ENCODE measurements at regions not wholly inside any gene's neighbourhood (a gene's known extent, or its start where the extent isn't known, plus 50 kb on each side); places are given as distances from the start of the nearest gene placed in this dataset.

DNA sequence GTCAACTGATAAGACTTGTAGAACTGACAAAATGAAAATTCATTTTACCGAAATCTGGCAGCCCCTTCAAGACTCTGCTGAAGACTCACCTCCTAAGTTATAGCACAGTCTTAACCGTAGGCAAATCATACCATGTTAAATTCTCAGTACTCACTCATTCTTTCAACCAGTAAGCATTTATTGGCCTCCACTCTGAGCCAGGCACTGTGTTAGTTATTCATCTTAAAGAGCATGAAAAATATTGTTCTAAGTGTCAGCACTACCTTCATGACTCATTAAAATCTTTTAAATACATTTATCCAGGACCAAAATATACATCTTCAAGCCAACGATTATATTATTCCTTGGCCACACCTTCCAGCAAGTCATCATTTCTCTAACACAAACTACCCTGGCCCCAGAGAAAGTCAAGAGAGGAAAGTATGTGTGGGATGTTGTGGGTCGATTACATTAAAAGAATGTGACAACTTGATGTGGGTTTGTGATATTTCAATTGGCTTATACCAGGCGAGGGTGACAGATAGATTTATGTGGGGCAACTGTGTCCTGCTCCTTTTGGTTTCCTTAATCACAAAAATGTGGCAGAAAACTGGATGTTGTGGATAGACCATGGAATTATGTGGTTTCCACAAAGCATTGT, 55.0 kb downstream of the TMEM30B start:
- DNase-seq = no peak

DNA sequence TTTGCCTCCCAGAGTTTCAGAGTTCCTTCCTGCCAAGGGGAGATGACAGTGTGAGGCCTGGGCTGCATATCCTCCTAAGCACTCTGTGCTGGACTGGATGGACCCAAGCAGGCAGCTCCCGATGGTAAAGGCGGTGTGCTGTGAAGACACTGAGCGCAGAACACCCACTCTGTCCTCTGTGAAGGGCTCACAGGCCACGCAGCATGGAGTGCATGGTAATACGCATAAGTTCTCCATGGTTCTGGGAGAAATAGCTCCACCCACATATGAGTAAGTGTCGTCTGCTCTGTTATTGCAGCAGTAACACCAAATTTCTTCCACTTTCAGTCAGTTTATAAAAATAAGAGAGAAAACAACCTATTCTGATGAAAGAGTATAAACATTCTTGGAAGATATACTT, 55.8 kb downstream of the TMEM30B start:
- no peak for DNase-seq

DNA sequence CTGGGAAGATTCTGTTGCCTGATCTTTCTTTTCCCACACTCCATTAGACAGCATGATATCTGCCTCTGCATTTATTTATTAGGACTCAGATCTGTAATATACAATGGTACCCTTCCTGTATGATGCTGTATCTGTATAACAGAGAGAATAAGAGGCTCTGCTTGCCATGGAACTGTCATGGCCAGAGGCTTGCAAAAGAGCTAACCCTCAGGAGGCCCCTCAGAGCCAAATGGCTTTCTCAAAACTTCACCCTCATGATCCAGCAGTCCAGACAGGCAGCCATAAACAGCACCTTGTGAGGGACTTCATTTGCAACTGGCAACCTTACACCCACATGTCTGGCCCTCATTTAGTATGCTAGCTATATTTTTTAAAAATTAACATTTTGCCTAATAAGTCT, 57.6 kb downstream of the TMEM30B start:
- DNase-seq = no peak

DNA sequence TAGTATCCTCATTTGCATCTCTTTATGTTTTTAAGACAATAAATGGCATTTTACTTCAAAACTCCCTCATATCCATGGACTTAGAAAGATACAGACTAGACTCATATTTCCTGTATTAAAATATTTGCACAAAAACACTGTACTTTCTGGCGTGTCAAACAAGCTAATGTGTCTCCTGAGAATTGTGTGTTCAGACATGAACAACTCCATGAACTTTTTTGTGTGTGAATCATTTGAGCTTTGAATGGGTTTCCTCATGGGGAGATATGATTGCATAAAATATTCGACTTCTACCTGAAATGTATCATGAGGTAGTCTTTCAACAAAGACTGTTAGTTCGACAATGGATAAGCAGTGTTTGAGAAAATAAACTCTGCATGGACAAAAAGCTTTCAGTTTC, 58.8 kb downstream of the TMEM30B start:
- DNase-seq = no peak

DNA sequence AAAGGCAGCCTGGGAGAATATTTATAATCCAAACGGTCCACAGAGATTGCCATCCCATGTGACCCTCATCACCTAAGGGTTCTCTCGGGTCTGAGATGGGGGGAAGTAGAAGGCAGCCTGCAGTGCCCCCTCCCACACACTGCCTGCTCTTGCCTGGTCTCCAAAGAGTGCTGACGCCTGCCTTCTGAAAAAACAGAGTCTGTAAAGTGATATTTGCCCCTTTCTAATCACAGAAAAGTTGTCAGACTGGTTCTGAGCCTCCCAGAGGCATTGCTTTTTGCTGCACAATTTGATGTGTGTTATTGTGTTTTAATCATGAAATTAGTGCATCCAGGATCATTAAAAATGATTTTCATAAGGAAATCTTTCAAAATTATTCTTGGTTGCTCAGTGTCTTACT, 59.2 kb downstream of the TMEM30B start:
- no peak for DNase-seq

DNA sequence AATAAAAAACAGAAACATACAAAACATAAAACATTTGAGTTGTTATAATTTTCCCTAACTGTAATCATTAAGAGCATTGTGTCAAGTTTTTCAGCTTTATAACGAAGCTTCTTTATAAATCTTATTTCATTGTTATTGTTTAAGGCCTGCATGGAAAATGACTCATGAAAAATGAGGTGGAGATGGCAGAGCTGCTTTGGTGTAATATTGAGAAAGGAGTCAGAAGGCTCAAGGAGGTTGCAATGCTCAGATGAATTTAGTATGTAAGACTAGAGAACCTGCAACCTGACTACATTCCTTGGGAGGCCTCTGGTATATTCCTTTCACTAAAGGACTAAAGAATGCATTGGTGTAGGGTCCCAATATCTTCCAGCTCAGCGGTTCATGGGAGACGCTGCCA, 61.5 kb downstream of the TMEM30B start:
- DNase-seq = no peak

DNA sequence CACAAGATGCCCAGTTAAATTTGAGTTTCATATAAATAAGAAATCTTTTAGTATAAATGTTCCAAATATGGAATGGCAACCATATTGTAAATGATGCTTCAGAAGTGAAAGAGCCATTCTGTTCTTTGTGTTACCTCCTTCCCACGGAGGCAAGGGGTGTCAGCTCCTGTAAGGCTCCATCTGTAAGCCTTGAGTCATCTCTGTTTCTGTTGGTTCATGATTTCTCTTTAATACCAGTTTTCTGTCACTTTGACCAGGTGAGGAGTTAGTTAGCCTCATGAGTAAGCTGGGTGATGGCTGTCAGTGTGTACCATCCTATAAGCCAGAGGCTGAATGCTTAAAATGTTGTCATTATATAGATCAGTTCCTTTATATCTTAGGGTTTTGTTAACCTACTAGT, 61.9 kb downstream of the TMEM30B start:
- DNase-seq = no peak

DNA sequence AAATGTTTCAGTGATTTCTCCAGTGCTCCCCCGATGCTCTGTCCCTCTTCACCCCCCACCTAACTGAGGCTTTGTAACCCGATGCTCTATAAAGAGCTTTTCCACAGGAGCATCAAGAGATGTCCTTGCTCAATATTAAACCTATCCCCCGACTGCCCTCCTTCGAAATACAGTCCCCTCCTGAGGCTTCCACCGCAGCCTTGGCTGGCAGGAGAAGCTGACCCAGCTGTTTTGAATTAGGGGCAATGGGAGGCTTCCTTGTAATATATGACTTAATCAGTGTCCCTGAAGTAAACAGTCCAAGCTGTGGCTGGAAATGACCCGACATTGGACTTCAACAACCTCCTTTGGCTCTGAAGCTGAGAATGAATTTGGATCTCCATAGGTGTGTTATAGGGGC, 62.4 kb downstream of the TMEM30B start:
- DNase-seq = no peak

DNA sequence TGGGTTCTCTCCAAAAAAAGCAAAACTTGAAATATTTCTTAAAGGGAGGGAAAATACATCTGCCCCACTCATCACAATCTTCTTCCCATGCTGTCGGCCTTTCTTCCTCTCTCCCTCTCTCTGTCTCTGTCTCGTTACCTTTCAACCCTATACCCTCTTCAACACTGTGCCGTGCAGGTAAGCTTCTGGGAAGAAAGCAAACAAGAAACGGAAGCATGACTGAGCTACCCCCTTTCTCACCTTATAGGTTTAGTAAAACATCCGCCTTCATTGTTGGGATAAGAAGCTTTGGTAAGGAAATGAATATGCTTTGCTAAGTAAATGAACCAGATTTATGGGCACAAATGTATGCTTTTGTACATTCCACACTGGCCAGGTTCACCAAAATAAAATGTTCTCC, 63.0 kb downstream of the TMEM30B start:
- DNase-seq = no peak

DNA sequence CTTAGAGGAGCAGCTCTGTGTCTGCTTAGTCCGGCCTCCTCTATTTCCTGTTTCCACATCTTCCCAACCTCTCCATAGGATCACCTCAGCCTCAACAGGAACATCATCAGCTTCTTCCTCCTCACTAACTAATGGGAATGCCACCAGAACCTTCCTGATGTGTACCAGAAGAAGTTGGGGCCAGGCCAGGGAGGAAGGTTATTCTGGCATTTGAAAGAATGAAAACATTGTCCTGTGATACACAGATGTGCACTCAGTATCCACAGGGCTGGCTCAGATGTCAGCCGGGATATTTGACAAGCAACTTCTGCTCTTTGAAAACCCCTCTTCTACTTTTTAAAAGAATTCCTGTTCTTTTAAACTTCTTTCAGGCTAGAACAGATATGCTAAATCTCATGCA, 63.6 kb downstream of the TMEM30B start:
- no peak for DNase-seq

DNA sequence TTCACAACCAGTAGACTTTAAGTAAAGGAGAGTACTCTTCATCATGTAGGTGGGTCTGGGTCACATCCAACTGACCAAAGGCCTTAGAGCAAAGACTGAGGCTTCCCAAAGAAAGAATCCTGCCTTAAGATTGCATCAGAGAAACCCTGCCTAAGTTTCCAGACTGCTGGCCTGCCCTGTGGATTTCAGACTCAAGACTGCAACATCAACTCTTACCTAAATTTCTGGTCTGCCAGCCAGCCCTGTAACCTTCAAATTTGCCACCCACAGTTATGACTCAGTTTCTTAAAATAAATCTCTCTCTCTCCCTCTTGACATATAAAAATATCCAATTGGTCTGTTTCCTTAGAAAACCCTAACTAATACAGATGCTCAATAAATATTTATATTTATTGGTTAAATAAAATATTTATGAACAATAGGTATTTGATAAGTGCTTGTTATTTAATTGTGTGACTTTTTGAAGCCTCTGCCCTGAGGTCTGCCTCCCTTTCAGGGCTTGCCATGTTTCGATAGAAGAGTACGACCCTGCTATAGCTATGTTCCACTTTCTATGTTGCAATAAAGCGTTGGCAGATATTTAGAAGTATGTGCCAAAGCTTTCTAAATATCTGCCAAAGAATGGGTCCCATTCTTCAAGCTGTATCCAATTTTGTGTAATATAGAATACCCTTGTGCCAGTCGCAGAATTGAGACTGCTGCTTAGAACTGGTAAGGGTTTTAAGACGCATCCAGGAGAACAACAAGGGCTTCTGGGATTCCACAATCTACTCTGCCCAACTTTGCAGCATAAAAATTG, 65.7 kb downstream of the TMEM30B start:
- no peak for DNase-seq

DNA sequence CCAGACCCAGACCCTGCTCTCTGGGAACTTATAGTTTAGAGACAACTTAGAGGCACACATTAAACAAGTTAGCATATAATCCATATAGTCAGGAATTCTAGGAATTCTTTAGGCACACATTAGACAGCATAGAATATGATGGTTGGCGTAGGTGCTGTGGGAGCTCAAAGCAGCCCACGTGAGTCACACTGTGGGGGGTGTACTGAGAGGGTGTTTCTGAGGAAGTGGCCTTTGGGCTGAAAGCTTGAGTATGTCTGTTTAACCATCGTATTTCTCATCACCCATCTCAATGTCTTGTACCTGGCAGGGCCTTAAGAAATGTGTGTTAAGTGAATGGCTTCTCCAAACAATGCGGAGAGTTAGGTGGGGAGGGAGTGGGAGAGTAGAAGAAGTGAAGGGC, 67.2 kb downstream of the TMEM30B start:
- no peak for DNase-seq

DNA sequence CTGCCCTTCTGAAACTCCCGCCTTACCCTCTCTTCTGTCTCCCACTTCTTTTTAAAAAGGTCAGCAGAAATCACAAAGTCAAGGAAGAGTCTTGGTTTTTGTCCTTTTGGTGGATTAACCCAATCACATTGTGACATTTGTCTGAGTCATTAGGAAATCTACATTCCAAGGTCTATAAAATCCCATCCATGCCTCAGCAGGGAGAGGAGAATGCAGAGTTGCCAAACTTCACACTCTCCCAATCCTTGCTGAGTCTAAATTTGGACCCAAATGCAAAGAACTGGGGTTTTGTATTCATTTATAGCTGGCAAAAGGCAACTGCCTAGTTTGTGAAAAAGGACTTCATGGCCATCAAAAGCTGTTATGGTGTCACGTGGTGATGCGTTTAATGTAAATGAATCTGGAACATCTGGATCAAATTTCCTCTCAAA, 67.9 kb downstream of the TMEM30B start:
- no peak for DNase-seq

DNA sequence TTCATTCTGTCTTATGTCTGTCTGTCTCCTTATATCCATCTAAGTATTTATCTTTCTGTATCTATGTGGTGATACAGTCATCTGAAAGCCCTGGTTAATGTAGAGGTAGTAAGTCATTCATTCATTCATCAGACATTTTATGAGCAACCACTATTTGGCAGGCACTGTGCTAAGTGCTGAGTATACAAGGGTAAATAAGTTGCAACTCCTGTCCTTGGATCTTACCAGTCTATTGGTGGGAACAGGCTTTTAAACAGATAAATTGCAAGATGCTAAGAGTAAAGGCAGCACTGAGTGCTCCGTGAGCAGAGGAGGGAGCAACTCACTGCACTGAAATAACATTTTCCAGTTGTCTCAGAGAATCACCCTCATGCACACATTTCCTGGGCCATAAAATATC, 68.6 kb downstream of the TMEM30B start:
- no peak for DNase-seq

DNA sequence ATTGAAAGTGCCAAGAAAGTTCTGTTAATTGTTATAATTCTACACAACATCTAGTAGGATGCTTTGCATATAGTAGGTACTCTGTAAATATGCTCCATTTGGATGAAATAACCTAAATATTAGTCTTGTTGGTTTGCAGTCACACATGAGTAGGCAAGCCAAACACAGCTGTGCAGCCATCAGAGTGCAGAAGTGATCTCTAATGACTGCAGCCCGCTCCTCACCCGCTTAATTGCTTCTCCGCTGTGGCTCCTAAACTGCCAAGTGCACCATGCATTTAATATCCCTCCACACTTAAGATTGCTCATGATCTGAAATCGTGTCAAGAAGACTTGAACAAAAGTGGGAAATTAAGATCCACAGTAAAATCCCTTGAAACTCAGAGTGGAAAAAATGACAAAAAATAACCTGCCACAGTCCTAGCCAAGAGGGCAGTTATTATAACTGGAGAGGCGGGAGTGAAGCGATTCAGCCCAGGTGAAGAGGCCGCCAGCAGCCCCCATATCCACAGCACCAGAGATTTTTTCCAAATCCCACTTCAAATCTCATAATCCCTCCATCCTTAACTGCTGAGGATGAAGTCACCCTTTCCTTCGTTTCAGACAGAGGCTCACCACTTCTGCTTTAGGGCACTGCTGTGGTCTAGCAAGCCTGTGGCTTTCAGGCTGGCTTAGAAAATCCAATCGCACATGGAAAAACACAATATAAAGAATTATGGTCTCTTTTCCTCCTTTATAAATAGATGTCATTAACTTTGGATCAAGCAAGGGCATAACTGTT, 69.5 kb downstream of the TMEM30B start:
- DNase-seq = no peak

DNA sequence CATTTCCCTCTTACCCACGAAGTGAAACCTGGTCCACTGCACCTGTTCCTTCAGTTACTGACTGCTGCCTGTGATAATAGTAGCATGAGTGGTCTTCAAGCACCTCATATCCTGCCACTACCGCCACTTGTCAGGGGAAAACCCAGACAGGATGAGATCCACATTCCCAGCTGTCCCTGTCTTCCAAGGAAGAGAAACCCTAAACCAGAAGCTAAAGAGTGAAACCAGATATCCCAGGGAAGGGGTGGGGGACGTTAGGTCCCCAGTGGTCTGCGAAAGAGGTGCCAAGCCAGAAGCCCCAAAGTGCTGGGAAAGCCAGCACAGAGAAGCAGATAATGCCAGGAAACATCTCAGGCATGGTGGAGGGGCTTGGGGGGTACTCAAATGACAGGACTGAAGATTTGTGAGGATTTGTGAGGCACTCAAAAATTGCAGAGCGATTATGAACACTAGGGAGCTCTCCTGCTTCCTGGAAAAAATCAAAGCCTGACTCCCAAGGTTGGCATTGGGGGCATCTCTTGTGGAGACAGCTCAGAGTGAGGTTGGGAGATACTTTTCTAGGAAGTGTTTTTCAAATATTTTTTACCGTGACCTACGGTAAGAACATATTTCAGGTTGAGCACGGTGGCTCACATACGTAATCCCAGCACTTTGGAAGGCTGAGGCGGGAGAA, 77.9 kb downstream of the TMEM30B start:
- DNase-seq = no peak

DNA sequence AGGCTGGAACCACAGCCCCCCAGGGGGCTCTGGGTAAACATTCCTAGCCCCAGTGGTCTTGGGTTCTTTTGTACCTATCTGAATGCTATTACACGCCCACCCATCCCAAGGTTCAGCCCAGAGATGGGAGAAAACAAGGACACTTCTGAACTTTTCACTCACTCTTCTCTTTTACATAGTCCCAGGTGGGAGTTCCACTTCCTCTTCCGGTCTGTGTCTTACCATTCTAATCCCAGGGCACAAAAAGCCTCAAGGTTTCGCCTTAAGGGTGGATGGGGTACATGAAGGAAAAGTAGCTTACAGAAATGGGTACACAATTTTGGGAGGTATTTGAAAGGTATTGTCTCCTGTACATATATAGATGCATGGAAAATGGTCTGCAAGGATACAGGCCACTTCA, 79.0 kb downstream of the TMEM30B start:
- DNase-seq = no peak

DNA sequence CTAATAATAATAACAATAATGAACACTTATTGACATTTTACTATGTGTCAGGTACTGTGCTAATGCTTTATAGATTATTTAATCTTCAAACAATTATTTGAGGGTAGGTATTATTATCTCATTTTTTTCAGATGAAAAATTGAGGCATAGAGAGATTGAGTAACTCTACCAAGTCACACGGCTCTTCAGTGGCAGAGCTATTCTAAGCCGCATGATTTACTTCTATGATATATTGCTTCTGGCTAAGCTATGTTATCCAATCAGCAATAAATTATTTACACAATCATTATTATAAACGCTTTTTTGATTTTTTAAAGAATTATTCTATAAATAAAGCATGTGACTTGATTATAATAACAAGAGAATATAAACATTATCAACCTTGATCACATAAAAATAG, 80.0 kb downstream of the TMEM30B start:
- no peak for DNase-seq

DNA sequence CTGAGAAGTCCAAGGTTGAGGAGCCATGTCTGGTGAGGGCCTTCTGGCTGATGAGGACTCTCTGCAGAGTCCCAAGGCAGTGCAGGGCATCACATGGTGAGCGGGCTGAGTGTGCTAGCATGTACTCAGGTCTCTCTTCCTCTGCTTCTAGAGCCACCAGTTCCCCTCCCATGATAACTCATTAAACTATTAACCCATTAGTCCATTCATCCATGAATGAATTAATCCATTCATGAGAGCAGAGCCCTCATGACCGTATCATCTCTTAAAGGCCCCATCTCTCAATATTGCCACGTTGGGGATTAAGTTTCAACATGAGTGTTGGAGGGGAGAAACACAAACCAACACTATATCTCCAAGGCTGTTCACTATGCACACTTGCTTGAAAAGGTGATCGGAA, 83.7 kb downstream of the TMEM30B start:
- DNase-seq = no peak

DNA sequence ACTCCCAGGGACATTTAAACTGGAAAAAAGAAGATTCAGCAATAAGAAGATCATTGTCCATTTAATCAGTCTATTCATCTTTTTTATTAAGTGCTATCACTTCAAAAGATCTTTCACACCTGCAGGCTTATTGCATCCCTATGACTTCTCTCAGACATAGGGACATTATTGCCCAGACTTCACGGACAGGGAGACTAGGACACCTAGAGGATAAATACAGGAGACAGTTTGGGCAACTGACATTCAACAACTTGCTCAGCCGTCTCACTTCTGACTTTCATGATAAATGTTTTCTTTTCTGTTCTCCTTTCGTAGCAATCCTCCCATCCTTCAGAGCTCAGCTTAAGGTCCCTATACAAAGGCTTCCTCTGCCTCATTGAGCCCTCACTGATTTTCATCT, 84.3 kb downstream of the TMEM30B start:
- DNase-seq = no peak

DNA sequence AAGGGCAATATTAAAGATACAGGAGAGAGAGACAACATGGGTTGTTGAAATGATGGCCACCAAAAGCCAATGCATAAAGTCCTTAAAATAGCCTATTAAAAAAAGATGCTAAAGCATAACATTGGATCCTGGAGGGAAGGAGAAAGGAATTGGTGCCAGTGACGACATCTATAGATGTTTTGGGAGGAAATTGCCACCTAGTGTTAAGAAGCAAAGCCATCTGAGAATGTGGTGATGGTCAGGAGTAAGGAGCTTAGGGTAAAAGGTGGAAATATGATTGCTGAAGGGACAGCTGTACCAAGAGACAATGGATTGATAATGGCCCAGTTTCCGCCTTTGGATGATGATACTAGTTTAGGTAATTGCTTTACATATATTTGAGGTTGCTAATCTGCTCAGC, 85.1 kb downstream of the TMEM30B start:
- DNase-seq = no peak

DNA sequence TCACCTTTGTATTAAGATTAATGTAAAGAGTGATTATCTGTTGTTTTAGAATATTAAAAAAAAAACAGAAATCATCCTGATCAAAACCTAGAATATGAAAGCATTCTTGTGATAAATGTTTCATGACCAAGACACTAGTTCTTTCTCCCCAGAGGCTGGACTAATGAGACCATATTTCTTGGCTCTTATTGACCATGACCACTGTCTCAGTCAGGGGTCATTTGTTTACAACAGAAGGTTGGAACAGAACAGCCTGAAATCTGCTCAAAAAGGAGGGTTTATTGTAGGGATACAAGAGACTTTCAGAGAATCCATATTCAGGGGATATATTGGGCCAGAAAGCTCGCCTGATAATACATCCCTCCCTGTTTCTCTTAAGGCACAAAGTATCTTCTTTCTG, 87.7 kb downstream of the TMEM30B start:
- DNase-seq = no peak

DNA sequence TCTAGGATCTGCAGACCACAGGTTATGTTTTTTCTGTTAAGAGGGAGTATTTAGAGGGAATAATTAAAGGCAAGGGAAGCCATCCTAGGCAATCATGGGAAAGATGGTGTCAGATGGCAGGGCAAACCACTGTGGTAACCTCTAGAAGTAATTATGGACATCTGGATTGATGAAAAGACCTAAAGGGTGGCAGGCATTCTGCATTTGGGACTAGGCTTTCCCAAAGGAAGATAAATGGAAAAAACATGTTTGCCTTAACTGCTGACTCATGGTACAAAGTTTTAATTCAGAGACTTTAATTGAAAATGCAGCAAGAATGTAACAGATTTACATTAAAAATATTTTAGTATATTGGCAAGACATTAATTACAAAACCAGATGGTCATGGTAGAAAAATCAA, 88.1 kb downstream of the TMEM30B start:
- no peak for DNase-seq

DNA sequence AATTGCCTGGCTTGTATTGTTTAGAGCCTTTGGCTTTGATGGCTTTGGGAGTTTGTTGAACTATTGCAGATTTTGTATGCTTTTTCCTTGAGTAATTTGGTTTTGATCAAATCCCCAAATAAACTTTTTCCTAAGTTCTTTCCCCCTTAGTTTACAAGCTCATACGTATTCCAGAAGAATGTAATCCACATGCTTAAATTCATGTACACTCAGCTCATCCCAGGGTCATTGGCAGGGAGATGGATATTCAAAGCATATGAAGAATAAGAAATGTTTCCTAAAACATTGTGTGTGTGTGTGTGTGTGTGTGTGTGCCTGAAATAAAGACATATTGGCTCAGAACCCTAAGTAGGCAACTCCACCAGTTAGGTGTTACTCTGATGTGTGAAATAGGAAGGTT, 89.4 kb downstream of the TMEM30B start:
- DNase-seq = no peak

All from CD4-positive, alpha-beta T cell treated with Interleukin-10 for 1 hour (primary cell).